ENCODE measurements at regions not wholly inside any gene's neighbourhood (a gene's known extent, or its start where the extent isn't known, plus 50 kb on each side); places are given as distances from the start of the nearest gene placed in this dataset.

GRCh38 chr4:54505996-54506395 is 151.8 kb upstream of the KIT start (continued):
- TF ChIP-seq REST (IDR thresholded peaks at IDR 0.05) = no peak
- TF ChIP-seq TAF1 (conservative IDR thresholded peaks at IDR 0.05) = no peak
- TF ChIP-seq HNF4G (IDR thresholded peaks at IDR 0.05) = no peak

GRCh38 chr4:54509057-54509456 is 148.7 kb upstream of the KIT start:
- Histone ChIP-seq H3K9ac (ENCODE audit: low read depth in 1 of 2, low read length in 2 of 2) (no peak overlapping the region), H3K27ac (ENCODE audit: low read depth in 1 of 2, low read length in 2 of 2) (no peak overlapping the region), H3K9me3 (ENCODE audit: control insufficient read depth in 4 of 4, low read length in 3 of 4) (peaks cover 0 to 12% (median 2%) of the 10 kb centered on the region in 4 donors), H3K27me3 (ENCODE audit: control insufficient read depth in 4 of 4, insufficient read depth in 4 of 4, low read length in 3 of 4) (no peaks in the 10 kb centered on the region), H3K36me3 (ENCODE audit: control insufficient read depth in 4 of 4, insufficient read depth in 3 of 4, low read depth in 1 of 4, low read length in 3 of 4) (no peaks in the 10 kb centered on the region), H3K4me1 (ENCODE audit: control insufficient read depth in 4 of 4, insufficient read depth in 4 of 4, low read length in 3 of 4) (peaks cover 0 to 4% (median 0%) of the 10 kb centered on the region in 4 donors), H3K4me3 (ENCODE audit: low read depth in 1 of 3, low read length in 3 of 3) (no peak overlapping the region)
- TF ChIP-seq SP1 (IDR thresholded peaks at IDR 0.05) = no peak
- no peak for TF ChIP-seq RXRA (IDR thresholded peaks at IDR 0.05)
- TF ChIP-seq ATF3 (IDR thresholded peaks at IDR 0.05) = no peak
- TF ChIP-seq HNF4G (IDR thresholded peaks at IDR 0.05) = no peak
- TF ChIP-seq GABPA (IDR thresholded peaks at IDR 0.05 in 1 of 2, conservative IDR thresholded peaks at IDR 0.05 in 1 of 2) = no peak
- TF ChIP-seq REST (IDR thresholded peaks at IDR 0.05) = no peak
- TF ChIP-seq YY1 (IDR thresholded peaks at IDR 0.05) = no peak
- no peak for TF ChIP-seq FOXA2 (IDR thresholded peaks at IDR 0.05)
- no peak for TF ChIP-seq NR2F2 (IDR thresholded peaks at IDR 0.05)
- no peak for TF ChIP-seq ZBTB33 (IDR thresholded peaks at IDR 0.05)
- WGBS = 76% methylated on average over 6 of the region's 6 CpGs
- no peak for DNase-seq (ENCODE audit: low spot score)

- Histone ChIP-seq H3K4me3 (ENCODE audit: low read depth in 1 of 3, low read length in 3 of 3) (no peak overlapping the region), H3K9ac (ENCODE audit: low read depth in 1 of 2, low read length in 2 of 2) (no peak overlapping the region), H3K27me3 (ENCODE audit: control insufficient read depth in 4 of 4, insufficient read depth in 4 of 4, low read length in 3 of 4) (no peaks in the 10 kb centered on the region), H3K9me3 (ENCODE audit: control insufficient read depth in 4 of 4, low read length in 3 of 4) (peaks cover 0 to 6% (median 0%) of the 10 kb centered on the region in 4 donors), H3K4me1 (ENCODE audit: control insufficient read depth in 4 of 4, insufficient read depth in 4 of 4, low read length in 3 of 4) (peaks cover 0 to 4% (median 0%) of the 10 kb centered on the region in 4 donors), H3K36me3 (ENCODE audit: control insufficient read depth in 4 of 4, insufficient read depth in 3 of 4, low read depth in 1 of 4, low read length in 3 of 4) (no peaks in the 10 kb centered on the region), H3K27ac (ENCODE audit: low read depth in 1 of 2, low read length in 2 of 2) (no peak overlapping the region)
- DNase-seq (ENCODE audit: low spot score) = no peak
- WGBS = 81% methylated on average over 6 of the region's 6 CpGs
- TF ChIP-seq HNF4A (conservative IDR thresholded peaks at IDR 0.05) (no peak), HNF4G (IDR thresholded peaks at IDR 0.05) (no peak), REST (IDR thresholded peaks at IDR 0.05) (no peak), TAF1 (conservative IDR thresholded peaks at IDR 0.05) (no peak), ATF3 (IDR thresholded peaks at IDR 0.05) (no peak), NR2F2 (IDR thresholded peaks at IDR 0.05) (no peak), SP1 (IDR thresholded peaks at IDR 0.05) (no peak), JUND (IDR thresholded peaks at IDR 0.05) (no peak), ZBTB33 (IDR thresholded peaks at IDR 0.05) (no peak), FOXA1 (IDR thresholded peaks at IDR 0.05) (no peak)
Measured at GRCh38 chr4:54513204-54513603, 144.6 kb upstream of the KIT start.
